GM23338 (cell line): ENCODE measurements at regions not wholly inside any gene's neighbourhood (a gene's known extent, or its start where the extent isn't known, plus 50 kb on each side); places are given as distances from the start of the nearest gene placed in this dataset.

Experiments
- ATAC-seq: fragments of 200-7000 bp; cut with Tn5 transposase; 3 replicates; pipeline ENCODE4 v1.9.1; 2020
- DNase-seq: peaks from one replicate; pipeline ENCODE4 v3.0.0-alpha.2; 2015; ENCODE audit warnings: low spot score
- H2AFZ ChIP-seq: fragments of 200-600 bp; sonication (generic); 2 replicates; pipeline ENCODE4 v1.8.0; 2016; ENCODE audit warnings: antibody characterized with exemption, mild to moderate bottlenecking, moderate library complexity
- H3F3A ChIP-seq: fragments of 200-600 bp; sonication (generic); replicated peaks from 2 replicates; pipeline ENCODE4 v1.8.0; 2017; ENCODE audit warnings: antibody characterized with exemption, mixed run types, low read depth
- H3K27ac ChIP-seq: fragments of 200-600 bp; sonication (generic); 2 replicates; pipeline ENCODE4 v1.6.1; 2016; ENCODE audit warnings: low read depth
- H3K27me3 ChIP-seq: fragments of 200-600 bp; sonication (generic); 2 replicates; pipeline ENCODE4 v1.8.0; 2016; ENCODE audit warnings: mild to moderate bottlenecking, mixed run types, moderate library complexity; ENCODE audit not compliant: insufficient read depth
- H3K36me3 ChIP-seq: fragments of 200-600 bp; sonication (generic); 2 replicates; pipeline ENCODE4 v1.8.0; 2016; ENCODE audit warnings: mild to moderate bottlenecking; ENCODE audit not compliant: insufficient read depth
- H3K4me1 ChIP-seq: fragments of 200-600 bp; sonication (generic); 2 replicates; pipeline ENCODE4 v1.8.0; 2016; ENCODE audit warnings: mild to moderate bottlenecking, moderate library complexity; ENCODE audit not compliant: insufficient read depth
- H3K4me2 ChIP-seq: fragments of 200-600 bp; sonication (generic); 2 replicates; pipeline ENCODE4 v1.7.1; 2017; ENCODE audit warnings: mixed run types
- H3K4me3 ChIP-seq: fragments of 200-600 bp; sonication (generic); 2 replicates; pipeline ENCODE4 v1.6.1; 2016; ENCODE audit warnings: mixed run types
- H3K79me2 ChIP-seq: fragments of 200-600 bp; sonication (generic); replicated peaks from 2 replicates; pipeline ENCODE4 v1.8.0; 2017; ENCODE audit warnings: mild to moderate bottlenecking; ENCODE audit not compliant: insufficient read depth
- H3K9me2 ChIP-seq: fragments of 200-600 bp; sonication (generic); 2 replicates; pipeline ENCODE4 v1.8.0; 2017; ENCODE audit not compliant: insufficient read depth
- H4K20me1 ChIP-seq: fragments of 200-600 bp; sonication (generic); replicated peaks from 2 replicates; pipeline ENCODE4 v1.8.0; 2017; ENCODE audit warnings: mild to moderate bottlenecking; ENCODE audit not compliant: insufficient read depth
- H3K27ac Mint-ChIP-seq: 2 replicates; pipeline ENCODE4 v1.8.0; 2020; ENCODE audit warnings: inconsistent platforms, mild to moderate bottlenecking, moderate library complexity, mixed read lengths
- H3K27me3 Mint-ChIP-seq: 3 replicates; pipeline ENCODE4 v1.8.0; 2022; ENCODE audit warnings: low read depth, mild to moderate bottlenecking, moderate library complexity, mixed read lengths, inconsistent platforms; ENCODE audit not compliant: insufficient read depth, poor library complexity
- H3K36me3 Mint-ChIP-seq: 3 replicates; pipeline ENCODE4 v1.8.0; 2021; ENCODE audit warnings: low read depth, mild to moderate bottlenecking, inconsistent platforms, moderate library complexity, mixed read lengths
- H3K4me1 Mint-ChIP-seq: 3 replicates; pipeline ENCODE4 v1.8.0; 2020; ENCODE audit warnings: mild to moderate bottlenecking, inconsistent platforms, mixed read lengths
- H3K4me3 Mint-ChIP-seq: 3 replicates; pipeline ENCODE4 v1.8.0; 2021; ENCODE audit warnings: moderate library complexity, mild to moderate bottlenecking, inconsistent platforms, mixed read lengths
- H3K9me3 Mint-ChIP-seq: 3 replicates; pipeline ENCODE4 v1.8.0; 2020; ENCODE audit warnings: moderate library complexity, mild to moderate bottlenecking, inconsistent platforms, mixed read lengths
- ETS1 ChIP-seq: IDR thresholded peaks from 2 replicates; pipeline ENCODE4 v1.6.1; 2016; ENCODE audit warnings: antibody characterized with exemption
- EZH2 ChIP-seq: fragments of 200-600 bp; sonication (generic); IDR thresholded peaks from one replicate; pipeline ENCODE4 v1.8.0; 2017; ENCODE audit warnings: antibody characterized with exemption, mild to moderate bottlenecking, low read depth; ENCODE audit not compliant: unreplicated experiment
- JUNB ChIP-seq: IDR thresholded peaks from one replicate; pipeline ENCODE4 v1.6.1; 2016; ENCODE audit warnings: antibody characterized with exemption; ENCODE audit not compliant: unreplicated experiment
- REST ChIP-seq: IDR thresholded peaks from one replicate; pipeline ENCODE4 v1.6.1; 2018; ENCODE audit warnings: antibody characterized with exemption; ENCODE audit not compliant: unreplicated experiment
- STAT1 ChIP-seq: IDR thresholded peaks from one replicate; pipeline ENCODE4 v1.6.1; 2016; ENCODE audit warnings: antibody characterized with exemption; ENCODE audit not compliant: unreplicated experiment

GRCh38 chr13:50080203-50080910, 65.1 kb downstream of the KCNRG start (continued):
- no peak for TF ChIP-seq REST
- TF ChIP-seq JUNB = no peak
- TF ChIP-seq ETS1 = no peak
- no peak for TF ChIP-seq STAT1

DNA sequence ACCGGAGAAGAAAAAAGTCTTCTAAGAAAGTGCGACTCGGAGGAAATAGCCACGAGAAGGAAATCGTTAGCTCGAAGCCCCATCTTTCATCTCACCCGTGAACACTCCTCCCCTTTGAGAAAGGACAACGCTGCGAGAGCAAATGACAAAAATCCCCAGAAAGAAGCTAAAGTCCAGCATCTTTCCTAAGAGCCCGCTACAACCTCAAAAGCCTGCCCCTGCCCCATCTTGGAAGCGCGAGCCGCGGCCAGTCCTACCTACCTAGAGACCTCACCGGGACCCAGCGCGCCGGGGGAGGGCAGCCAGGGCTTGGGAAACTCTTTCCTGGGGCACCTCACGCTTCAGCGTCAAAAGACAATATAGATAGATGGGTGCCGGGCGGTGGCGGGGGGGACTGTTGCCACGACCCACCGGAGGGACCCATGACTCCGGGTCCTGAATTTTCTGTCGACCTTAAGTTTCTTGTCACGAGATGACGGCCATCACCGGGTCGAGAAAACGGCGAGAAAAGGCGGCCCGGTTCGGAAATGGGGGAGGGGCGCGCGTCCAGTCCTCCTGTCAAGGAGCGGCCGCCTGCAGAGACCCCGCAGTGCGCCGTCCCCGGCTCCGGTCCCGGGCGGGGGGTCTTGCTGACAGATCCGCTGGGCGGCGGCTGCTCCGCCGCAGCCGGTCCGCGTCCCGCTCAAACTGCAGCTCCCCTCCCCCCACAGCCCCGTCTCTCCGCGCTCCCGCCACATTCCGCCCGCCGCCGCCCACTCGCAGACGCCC, 65.9 kb downstream of the KCNRG start:
- Histone ChIP-seq H2AFZ (peak overlapping the region; percentile 87; the same call in 1 of the 2 replicates), H3K27me3 (peaks cover 33% of the 10 kb centered on the region), H3K9me2 (no peaks in the 10 kb centered on the region), H3K4me3 (peak overlapping the region; percentile 65), H3K36me3 (no peaks in the 10 kb centered on the region), H3F3A (peaks cover 5% of the 10 kb centered on the region; the same call in 1 of the 2 replicates), H3K79me2 (peaks cover 53% of the 10 kb centered on the region), H3K27ac (peak overlapping the region; percentile 90), H3K4me1 (peaks cover 31% of the 10 kb centered on the region), H4K20me1 (peaks cover 25% of the 10 kb centered on the region), H3K4me2 (peak overlapping the region; percentile 85)
- no peaks in the 10 kb centered on the region; the same call in 1 of the 3 replicates for H3K36me3 Mint-ChIP-seq
- peaks cover 31% of the 10 kb centered on the region for H3K4me1 Mint-ChIP-seq
- TF ChIP-seq STAT1 (no peak), EZH2 (peak; percentile 8)
- peak overlapping the region; percentile 99 for H3K27ac Mint-ChIP-seq
- peaks cover 9% of the 10 kb centered on the region for H3K27me3 Mint-ChIP-seq
- peak; percentile 45 for ATAC-seq
- H3K4me3 Mint-ChIP-seq = peak overlapping the region; percentile 99
- peak; percentile 73 for DNase-seq
- H3K9me3 Mint-ChIP-seq = no peaks in the 10 kb centered on the region
